ENCODE measurements at regions not wholly inside any gene's neighbourhood (a gene's known extent, or its start where the extent isn't known, plus 50 kb on each side); places are given as distances from the start of the nearest gene placed in this dataset.
"Not testable (repeated sequence)": the region's sequence is repeated elsewhere in the genome, so short reads cannot be mapped to it uniquely, and the experiment has no call there.

DNA sequence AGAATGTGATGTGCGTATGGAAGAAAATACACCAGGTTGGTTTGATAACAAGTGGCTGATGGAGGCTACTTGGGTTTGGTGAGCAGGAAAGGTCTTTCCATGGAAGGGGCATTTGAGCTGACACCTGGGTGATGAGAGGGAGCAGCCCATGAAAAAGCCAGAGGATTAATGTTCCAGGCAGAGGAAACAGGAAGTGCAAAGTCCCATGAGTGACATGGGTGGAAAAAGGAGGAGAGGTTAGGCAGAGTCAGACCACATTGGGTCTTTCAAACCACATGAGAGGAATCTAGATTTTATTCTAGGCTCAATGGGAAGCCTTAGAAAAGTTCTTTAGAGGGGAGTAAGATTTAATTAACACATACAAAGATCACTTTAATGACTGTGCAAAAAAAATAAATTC lies 195.7 kb downstream of the LRATD1 start:
- DNase-seq (ENCODE audit: low spot score), result no peak

GRCh38 chr2:14828968-14829367 lies 196.5 kb downstream of the LRATD1 start:
- DNase-seq (ENCODE audit: low spot score), result no peak

DNA sequence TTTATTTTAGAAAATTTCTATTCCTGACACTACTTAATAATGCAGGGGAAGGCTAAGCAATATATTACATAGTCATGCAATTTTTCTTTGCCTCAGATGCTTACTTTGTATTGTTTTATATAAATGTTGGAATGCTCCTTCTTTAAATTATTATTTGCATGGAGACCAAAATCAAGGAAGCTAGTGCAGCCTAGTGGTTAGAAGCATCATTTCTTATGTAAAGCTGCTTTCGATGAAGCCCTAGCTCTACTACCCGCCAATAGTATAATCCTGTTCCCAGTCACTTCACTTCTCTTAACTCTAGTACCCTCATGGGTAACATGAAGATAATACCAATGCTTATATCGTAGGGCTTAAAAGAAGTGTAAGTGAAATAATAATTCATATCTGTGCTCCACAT lies 198.9 kb downstream of the LRATD1 start:
- no peak for DNase-seq (ENCODE audit: low spot score)

DNA sequence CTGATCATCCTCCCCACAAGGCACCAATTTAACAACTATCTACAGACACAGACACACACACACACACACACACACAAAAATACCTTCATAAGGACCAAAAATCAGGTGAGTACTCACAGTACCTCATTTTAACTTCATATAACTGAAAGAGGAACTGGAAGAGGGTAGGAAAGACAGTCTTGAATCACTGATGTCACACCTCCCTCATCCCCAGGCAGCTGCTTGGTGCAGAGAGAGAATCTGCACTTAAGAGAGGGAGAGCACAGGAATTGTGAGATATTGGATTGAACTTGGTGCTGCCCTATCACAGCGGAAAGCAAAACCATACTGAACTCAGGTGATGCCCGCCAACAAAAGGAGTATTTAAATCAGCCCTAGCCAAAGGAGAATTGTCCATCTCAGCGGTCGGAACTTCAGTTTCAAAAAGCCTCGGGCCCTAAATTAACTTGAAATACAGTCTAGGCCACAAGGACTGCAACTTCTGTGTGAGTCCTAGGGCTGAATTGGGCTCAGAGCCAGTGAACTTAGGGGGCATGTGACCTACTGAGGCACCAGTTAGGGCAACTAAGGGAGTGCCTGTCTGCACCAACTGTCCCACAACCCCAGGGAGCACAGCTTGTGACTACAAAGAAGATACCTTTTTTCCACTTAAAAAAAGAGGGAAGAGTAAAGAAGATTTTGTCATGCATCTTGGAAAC lies 211.1 kb downstream of the LRATD1 start:
- no peak for DNase-seq (ENCODE audit: low spot score)

DNA sequence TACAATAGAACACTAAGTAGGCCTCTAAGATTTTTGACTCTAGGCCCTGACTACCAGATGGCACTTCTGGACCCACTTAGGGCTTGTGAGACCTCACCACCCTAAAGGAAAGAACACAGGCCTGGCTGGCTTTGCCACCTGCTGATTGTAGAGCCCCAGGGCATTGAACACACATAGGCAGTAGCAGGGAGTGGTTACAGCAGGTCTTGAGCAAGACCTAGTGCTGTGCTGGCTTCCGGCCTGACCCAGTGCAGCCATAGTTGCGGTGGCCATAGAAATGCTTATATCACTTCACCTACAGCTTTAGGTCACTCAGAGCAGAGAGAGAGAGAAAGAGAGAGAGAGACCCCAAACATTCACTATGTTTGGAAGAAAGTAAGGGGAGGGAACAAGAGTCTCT lies 223.2 kb downstream of the LRATD1 start:
- no peak for DNase-seq (ENCODE audit: low spot score)

- no peak for DNase-seq (ENCODE audit: low spot score)
Observed at GRCh38 chr2:14861181-14861580, 228.7 kb downstream of the LRATD1 start.

GRCh38 chr2:14866736-14867352 lies 234.3 kb downstream of the LRATD1 start:
- no peak for DNase-seq (ENCODE audit: low spot score)

DNA sequence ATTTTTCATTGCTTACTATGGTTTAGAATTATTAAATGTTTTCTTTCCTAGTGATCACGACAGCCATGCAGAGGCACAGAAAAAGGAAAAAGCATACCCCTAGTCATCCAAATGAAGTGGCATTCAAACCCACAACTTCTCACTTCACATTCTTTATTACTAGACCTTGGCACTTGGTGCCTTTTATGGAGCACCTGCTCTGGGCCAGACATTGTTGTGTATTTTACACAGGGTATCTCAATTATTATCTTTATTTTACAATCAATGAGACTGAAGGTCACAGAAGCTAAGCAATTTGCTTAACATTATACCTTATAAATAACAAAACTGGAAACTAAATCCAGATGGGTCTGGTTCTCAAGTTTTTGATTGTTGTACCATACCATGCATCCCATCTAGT lies 235.3 kb downstream of the LRATD1 start:
- no peak for DNase-seq (ENCODE audit: low spot score)

DNA sequence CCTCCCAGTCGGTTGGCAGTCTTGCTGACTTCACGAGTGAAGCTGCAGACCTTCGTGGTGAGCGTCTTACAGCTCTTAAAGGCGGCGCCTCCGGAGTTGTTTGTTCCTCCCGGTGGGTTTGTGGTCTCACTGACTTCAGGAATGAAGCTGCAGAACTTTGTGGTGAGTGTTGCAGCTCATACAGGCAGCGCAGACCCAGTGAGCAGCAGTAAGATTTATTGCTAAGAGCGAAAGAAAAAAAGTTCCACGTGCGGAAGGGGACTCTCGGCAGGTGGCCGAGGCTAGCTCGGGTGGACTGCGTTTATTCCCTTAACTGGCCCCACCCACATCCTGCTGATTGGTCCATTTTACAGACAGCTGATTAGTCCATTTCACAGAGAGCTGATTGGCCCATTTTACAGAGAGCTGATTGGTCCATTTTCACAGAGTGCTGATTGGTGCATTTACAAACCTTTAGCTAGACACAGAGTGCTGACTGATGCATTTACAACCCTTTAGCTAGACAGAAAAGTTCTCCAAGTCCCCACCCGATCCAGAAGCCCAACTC lies 240.3 kb downstream of the LRATD1 start:
- no peak for DNase-seq (ENCODE audit: low spot score)

DNA sequence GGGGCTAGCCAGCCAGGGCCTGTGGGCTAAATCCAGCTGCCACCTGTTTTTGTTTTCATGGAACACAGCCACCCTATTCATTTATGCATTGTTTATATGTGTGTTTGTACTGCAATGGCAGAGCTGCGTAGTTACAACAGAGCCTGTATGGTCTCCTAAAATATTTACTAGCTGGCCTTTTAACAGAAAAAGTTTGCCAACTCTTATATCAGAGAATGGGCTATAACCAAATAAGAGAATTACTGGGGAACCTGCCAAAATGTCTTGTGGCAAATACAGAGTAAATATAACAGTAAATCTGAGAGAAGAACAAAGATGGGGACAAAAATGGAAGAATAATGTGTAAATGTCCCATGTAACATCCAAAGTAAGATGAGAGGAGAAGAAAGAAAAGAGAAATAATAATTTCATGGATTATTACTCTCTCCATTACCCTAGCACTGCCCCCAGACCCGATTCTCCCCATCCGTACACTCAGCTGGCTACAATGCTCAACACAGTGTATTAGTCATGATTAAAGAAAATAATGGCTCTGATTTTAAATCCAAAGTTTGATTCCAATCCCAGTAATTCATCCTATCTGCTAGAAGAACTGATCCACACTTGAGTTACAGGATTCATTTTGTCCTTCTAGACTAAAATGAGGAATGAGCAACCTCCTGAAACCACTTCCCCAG lies 249.3 kb downstream of the LRATD1 start:
- no peak for DNase-seq (ENCODE audit: low spot score)

- DNase-seq (ENCODE audit: low spot score), result no peak
Observed at GRCh38 chr2:14884651-14885050, 252.1 kb downstream of the LRATD1 start.

- DNase-seq (ENCODE audit: low spot score), result no peak
Observed at GRCh38 chr2:14891546-14891945, 259.0 kb downstream of the LRATD1 start.

GRCh38 chr2:14896330-14897030 lies 264.0 kb downstream of the LRATD1 start:
- no peak for DNase-seq (ENCODE audit: low spot score)

DNA sequence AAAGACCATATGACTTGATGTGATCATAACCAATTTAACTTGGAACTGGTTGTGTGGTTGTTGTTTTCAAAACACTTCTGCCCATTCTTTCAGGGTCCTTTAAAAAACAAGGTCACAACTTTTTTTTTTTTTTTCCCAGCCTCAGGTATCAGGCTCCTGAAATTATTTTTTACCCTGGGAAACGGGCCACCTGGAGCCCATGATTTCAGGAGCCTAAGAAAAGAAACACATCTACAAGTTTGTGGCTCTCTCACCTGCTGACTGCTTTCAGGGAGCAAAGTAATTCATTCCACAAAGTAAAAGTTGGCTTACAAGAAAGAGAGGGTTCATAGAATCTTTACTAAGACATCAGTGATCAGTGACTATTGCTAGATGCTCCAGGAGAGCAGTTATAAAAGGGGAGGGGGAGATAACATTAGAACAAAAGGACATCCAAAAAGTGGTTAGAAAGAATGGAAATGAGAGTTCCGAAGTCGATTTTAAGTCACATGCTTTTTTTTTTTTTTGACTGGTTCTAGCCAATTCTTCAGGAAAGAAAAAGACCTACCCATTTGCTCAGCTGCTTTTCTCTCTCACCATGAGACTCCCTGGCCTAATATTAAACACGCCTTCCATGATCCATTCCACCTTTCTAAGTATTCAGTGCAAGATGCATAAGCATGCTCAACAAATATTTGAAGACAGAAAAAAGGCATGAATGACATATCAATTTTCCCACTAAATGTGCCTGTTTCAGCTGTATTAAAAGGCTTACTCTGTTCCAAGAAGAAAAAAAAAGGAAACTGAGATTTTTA lies 267.3 kb downstream of the LRATD1 start:
- DNase-seq (ENCODE audit: low spot score), result no peak

GRCh38 chr2:14901737-14902136 lies 269.2 kb downstream of the LRATD1 start:
- no peak for DNase-seq (ENCODE audit: low spot score)

- DNase-seq (ENCODE audit: low spot score), result no peak
Observed at GRCh38 chr2:14902953-14903352, 270.4 kb downstream of the LRATD1 start.

- peak; percentile 74 for DNase-seq (ENCODE audit: low spot score)
Observed at GRCh38 chr2:14903709-14904374, 271.3 kb downstream of the LRATD1 start.

DNA sequence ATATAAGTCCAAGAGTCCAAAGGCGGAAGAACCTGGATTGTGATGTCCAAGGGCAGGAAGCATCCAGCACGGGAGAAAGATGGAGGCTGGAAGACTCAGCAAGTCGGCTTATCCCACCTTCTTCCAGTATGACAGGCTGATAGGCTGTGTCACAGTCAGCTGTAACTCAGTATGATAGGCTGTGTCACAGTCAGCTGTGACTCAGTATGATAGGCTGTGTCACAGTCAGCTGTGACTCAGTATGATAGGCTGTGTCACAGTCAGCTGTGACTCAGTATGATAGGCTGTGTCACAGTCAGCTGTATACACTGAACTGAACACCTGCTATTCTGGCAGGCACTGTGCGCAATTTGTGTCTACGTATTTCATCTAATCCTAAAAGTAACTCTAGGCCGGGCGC lies 271.9 kb downstream of the LRATD1 start:
- not testable (repeated sequence) for DNase-seq (ENCODE audit: low spot score)

- no peak for DNase-seq (ENCODE audit: low spot score)
Observed at GRCh38 chr2:14905571-14905970, 273.1 kb downstream of the LRATD1 start.

- no peak for DNase-seq (ENCODE audit: low spot score)
Observed at GRCh38 chr2:14907014-14907612, 274.6 kb downstream of the LRATD1 start.

- DNase-seq (ENCODE audit: low spot score), result no peak
Observed at GRCh38 chr2:14909795-14910194, 277.3 kb downstream of the LRATD1 start.
